GM18951 (cell line): ENCODE measurements at regions not wholly inside any gene's neighbourhood (a gene's known extent, or its start where the extent isn't known, plus 50 kb on each side); places are given as distances from the start of the nearest gene placed in this dataset.

Experiments
- POLR2A ChIP-seq: IDR thresholded peaks from 4 replicates; pipeline ENCODE4 v1.6.1; 2011; ENCODE audit warnings: mild to moderate bottlenecking; ENCODE audit not compliant: insufficient read length, insufficient read depth; ENCODE audit errors: extremely low read depth
- in situ Hi-C: fragments of 300-500 bp; cut with MboI; formaldehyde crosslinking; loops from one replicate; pipeline ENCODE4 v1.12.0; 2022; ENCODE audit warnings: low sequenced_read_pairs, mixed read lengths, inconsistent platforms; ENCODE audit not compliant: unreplicated experiment

DNA sequence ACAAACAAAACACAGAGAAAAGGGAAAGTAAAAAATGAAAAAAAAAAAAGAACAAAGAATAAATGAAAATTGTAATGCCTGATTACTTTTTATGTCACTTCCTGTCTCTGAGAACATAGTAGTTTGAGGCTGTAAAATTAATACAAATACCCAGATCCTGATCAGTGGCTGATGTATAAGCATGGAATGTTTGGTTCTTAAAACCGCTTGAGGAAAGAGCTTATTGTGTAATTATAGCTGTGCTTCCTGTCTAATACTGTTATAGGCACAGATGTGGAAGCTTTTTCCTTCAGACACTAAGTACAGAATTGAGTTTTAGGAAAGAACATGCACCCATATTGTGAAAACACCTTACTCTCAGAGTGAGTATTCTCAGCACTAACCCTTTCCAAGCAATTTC is 86.9 kb downstream of the AVPR1A start:
- in situ Hi-C loops: no loop called here
- no peak for TF ChIP-seq POLR2A

DNA sequence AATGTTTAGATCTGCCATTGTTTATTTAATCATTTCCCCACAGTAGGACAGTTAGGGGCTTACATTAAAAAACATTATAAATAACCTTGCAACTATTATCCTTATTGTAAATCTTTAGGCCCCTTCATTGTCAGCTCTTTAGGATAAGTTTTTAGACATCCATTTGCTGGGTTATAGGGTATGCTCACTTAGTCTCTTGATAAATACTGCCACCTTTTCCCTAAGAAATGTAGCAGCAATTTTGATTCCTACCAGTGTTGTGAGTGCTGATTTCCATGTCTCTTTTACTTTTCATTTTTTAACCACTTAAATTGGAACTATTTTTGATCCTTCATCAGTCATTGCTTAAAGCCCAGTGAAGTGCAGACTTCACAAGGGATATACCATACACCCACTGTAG is 94.4 kb downstream of the AVPR1A start:
- in situ Hi-C loops: loop anchor here (10.0 kb wide), 1 partner anchor 632 kb away; no protein-coding TSS in a partner anchor
- no peak for TF ChIP-seq POLR2A

DNA sequence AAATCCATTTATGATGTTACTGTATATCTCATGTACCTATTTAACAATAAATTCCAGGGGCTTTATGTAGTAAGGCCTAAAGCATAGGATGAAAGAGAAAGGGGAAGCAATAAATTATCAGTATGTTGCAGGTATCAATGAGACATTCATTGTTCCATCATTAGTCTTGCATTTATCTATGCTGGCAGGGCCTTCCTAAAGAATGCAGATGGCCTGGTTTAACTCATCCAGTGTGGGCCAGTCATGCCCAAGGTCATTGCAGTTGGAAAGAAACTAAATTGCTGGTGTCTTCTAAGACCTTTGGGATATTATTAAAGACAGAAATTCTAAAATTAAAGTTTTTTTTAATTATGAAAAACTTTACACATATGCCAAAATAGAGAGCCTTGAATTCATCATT is 98.3 kb downstream of the AVPR1A start:
- TF ChIP-seq POLR2A: no peak

DNA sequence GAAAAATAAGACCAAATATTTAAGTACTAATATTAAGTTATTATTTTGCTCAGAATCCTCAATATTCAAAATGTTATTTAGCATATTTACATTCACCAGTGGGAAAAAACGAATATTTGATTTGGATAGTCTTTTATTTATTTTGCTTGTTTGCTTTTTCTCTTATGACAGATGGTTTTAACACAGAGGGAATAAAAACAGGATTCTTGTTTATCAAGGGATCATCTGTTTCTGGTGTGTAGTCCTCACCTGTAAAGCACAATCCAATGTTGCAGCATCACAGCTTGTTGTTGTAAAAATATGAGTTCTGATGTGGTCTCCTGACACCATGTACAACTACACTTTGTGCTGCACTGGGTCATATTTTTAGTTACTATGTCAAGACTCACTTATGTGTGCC is 103.9 kb downstream of the AVPR1A start:
- TF ChIP-seq POLR2A: no peak
- in situ Hi-C loops: no loop called here

More for the DNA sequence above, 98.3 kb downstream of the AVPR1A start:
- in situ Hi-C loops: loop anchor here (10.0 kb wide), 1 partner anchor 628 kb away; no protein-coding TSS in a partner anchor

DNA sequence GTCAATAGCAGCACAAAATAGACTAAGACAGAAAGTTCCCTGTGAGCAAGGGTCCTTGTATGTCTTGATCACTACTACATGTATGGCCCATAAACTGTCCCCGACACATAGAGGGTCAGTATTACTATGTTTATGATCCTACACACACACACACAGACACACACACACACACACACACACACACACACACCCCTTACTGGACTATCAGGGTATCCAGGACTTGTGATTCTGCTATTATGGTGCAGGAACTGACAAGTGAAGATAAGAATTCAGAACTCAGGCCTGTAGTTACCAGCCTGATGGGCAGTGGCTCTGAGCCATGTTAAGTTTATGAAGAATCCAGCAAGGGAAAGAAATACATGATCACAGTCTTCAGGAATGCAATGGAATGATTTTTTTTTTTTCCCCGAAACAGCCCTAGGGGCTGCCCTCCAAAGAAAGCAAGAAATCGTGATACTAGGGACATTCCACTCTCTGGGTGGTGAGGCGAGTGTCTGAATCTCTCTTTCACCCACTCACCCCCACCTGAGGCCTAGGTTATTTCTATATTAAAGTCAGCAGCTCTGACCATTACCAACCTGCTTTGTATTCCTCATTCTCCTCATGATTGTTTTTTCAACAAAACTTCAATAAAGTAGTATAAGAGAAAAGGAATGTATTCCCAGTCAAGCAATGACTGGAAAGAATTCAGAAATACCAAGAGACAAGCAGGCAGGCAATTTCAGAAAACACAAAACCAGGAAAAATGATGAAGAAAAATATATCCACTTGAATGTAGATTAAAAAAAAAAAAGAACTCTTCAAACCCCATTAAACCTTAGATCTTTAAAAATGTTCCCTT is 105.8 kb downstream of the AVPR1A start:
- no peak for TF ChIP-seq POLR2A
- in situ Hi-C loops: no loop called here

DNA sequence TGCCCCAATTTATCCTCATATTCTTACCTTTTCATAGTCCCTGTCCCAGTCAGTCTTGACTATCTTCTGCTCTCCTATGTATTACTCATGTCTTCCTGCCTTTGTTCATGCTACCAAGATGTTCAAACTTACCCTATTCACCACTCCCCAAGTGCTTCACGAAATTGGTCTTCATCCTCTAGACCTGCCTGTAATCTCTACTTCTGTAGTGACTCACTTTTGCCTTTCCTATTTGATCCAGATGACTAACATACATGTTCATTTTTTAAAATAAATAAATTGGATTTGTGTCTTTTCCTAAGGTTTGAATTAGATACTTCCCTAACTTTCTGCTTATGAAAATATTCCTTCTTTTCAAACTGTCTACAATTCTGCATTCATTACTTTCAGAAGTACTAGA is 107.7 kb upstream of the PPM1H start:
- in situ Hi-C loops: no loop called here
- no peak for TF ChIP-seq POLR2A

DNA sequence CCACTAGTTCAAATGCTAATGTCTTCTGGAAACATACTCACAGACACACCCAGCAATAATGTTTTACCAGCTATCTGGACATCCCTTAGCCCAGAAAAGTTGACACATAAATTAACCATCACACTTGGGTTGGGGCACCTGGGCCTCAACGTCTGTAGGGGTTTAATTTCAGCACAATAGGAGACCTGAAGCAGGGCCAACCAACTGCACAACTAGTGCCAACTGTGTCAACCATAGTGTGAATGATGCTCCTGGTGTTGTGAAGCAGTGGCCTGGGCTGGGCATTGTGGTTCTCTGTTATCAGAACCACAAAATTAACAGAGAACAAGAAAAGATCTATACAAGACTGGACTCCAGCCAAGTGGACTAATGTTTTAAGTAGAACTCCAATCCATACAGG is 106.7 kb upstream of the PPM1H start:
- no peak for TF ChIP-seq POLR2A
- in situ Hi-C loops: no loop called here

DNA sequence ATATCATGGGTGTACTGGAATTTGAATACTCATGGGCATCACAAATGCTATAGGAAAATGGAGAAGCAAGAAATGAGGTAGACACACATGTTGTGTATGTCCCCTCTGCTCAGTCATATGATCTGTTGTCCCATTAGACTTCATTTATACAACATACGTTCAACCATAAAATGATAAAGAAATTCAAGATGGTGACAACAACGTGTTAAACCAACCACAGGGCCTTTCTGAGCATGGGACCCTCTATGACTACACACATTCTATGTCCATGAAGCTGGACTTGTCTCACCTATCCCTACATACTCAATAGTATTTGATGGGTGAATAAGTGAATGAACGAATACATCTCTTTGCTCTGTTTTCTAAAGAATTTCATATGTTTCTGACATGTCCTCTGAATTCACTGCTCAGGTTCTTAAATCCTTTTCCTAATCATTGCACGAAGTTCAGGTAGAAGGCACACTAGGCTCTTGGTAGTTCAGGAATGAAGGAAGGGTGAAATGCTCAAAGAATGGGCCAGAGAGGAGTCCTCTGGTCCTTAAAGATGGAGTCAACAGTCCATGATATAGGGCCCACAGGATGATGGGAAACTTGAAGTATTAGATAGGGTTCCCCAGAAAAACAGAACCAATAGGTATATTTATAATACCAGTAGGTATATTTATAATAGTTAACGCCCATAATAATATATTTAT is 105.7 kb upstream of the PPM1H start:
- no peak for TF ChIP-seq POLR2A
- in situ Hi-C loops: no loop called here

DNA sequence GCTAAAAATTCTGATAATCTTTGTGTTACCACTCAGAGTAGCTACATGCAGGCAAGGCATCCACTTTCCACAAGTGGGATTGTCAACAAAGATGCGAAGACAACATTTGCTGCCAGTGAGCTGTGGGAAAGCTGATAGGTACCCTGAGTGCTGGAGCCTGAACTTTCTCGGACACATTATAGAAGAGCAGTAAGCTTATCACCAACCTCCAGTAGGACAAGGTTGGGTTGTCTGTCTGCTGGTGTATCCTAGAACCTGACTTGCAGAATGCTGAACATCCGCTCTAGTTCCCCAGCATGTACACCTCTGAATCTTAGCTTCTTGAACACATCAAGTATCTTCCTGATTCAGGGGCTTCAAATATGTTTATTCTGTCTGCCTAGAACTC is 103.8 kb upstream of the PPM1H start:
- no peak for TF ChIP-seq POLR2A
- in situ Hi-C loops: no loop called here

DNA sequence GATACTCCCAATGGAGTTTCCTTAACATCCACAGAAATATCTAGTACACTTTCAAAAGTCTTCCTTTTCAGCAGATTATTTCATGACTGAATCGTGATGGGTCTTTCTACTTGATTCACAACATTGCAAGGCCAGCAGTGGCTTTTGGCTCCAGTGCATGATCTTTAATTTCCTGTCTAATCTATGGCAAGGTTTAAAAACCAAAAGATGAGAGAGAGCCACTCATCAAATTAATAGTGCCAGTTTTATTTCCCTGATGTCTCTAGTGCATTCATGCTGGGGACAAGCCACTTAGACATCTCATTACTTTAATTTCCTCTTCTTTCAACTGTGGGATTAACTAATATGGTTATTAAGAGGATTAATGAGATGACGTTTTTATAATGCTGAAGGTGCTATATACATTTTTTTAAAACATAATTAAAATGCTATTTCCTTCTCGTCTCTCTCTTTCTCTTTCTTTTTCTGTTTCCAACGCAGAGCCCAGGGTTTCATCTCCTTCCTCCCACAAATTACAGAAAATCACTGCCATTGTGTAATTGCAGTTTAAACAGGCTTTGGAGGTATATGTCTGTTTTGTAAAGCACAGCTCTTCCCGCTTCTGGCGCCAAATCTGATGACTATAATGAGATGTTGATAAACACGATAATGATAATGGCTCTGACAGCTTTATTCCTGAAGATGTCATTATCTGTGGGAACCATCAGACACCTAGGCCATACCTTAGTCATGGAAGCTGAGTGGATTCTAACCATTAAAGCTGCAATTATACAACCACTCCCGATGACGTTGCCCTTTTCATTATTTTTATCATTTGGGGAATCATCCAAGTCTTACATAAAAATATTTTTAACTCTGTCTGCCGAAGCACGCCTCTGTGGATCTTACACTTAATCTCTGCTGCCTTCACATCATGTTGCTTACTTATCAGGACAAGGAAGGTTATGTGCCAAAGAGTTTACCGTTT is 103.1 kb upstream of the PPM1H start:
- TF ChIP-seq POLR2A: no peak
- in situ Hi-C loops: no loop called here

DNA sequence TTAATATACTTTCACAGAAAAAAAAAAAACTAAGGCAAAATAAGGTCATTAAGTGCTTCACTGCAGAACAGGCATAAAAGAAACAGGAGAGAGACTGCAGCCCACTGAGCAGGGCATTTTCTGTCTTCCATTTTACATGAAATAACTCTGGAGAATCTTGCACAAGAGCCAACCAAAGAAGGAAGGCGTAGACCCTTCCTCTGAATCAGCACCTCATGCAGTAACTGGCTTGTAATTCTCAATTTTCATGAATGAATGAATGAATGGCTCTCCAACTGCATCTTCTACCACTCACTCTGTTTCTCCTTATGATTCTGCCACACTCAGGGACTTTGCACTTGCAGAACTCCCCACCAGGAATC is 102.0 kb upstream of the PPM1H start:
- no peak for TF ChIP-seq POLR2A
- in situ Hi-C loops: no loop called here

DNA sequence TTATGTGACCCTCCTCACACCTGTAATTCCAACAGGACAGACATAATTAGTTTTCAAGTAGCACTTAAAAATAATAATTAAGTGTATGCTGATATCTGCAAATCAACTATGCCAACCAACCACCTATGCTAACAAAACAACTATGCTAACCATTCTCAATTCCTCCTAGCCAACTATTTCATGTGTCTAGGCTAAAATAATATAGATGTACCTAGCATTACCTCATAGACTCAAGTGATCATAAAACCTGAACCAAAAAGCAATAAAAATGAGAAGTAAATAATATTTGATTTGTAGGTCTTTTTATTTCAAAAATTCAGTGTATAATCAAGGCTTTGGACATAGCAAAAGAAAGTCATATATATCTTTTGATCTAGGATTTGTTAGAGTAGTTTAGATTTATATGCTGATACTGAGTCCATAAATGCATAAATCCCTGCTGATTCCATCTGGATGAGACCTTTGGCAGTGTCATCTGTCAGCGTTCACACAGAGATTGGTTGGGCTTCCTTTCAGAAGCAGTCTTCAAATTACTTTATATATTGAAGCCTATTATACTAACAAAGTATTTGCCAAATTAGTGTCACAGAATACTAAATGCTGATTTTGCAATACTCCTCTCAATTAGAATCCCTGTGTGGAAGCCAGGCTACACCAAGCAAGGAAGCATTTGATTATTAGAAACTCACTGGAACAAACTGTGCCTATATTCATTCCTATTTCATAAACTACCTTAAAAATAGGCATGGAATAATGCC is 101.4 kb upstream of the PPM1H start:
- in situ Hi-C loops: no loop called here
- TF ChIP-seq POLR2A: no peak
